B cell (primary cell): ENCODE measurements at regions not wholly inside any gene's neighbourhood (a gene's known extent, or its start where the extent isn't known, plus 50 kb on each side); places are given as distances from the start of the nearest gene placed in this dataset.

Experiments
- ATAC-seq: fragments of 200-7000 bp; cut with Tn5 transposase; one replicate; pipeline ENCODE4 v1.10.0; 2021; ENCODE audit warnings: low read depth, mild to moderate bottlenecking, moderate number of reproducible peaks, moderate library complexity
- CTCF ChIA-PET: fragments of 350-600 bp; sonication (Branson Sonifier 250); formaldehyde crosslinking; loops from one replicate; lab custom pipeline; 2021; ENCODE audit warnings: antibody characterized with exemption, inconsistent platforms; lab: Charles Lee
- POLR2A ChIA-PET: fragments of 350-600 bp; sonication (Branson Sonifier 250); formaldehyde crosslinking; loops from one replicate; lab custom pipeline; 2021; ENCODE audit warnings: antibody characterized with exemption; lab: Charles Lee
- DNase-seq: peaks from one replicate; pipeline ENCODE4 v3.0.0; 2013
- H2AFZ ChIP-seq: 2 replicates; pipeline ENCODE4 v1.6.1; 2012; ENCODE audit warnings: mild to moderate bottlenecking, low read depth, low read length; ENCODE audit not compliant: insufficient read depth, poor library complexity, severe bottlenecking
- H3K27ac ChIP-seq, 2 donors: 1 replicate in 1 of 2; 2 replicates in 1 of 2; pipeline ENCODE4 v1.5.1; 2012 to 2013; ENCODE audit warnings: low read length in 2 of 2, mild to moderate bottlenecking in 2 of 2, moderate library complexity in 1 of 2
- H3K27me3 ChIP-seq, 4 experiments: fragments of 200-600 bp in 1 of 4; sonication (generic) in 1 of 4; replicated peaks in 1 of 4; 1 replicate in 2 of 4; 2 replicates in 2 of 4; pipeline versions ENCODE4 v1.6.1 to v1.7.0; 2013 to 2016; ENCODE audit warnings: low read length in 3 of 4, mild to moderate bottlenecking in 2 of 4, mixed read lengths in 1 of 4, moderate library complexity in 1 of 4; ENCODE audit not compliant: insufficient read depth in 4 of 4, control insufficient read depth in 3 of 4; ENCODE audit errors: control extremely low read depth in 1 of 4
- H3K36me3 ChIP-seq, 2 experiments: replicated peaks in 1 of 2; 1 replicate in 1 of 2; 2 replicates in 1 of 2; pipeline versions ENCODE4 v1.6.1 to v1.7.1; 2013; ENCODE audit warnings: low read length in 1 of 2; ENCODE audit not compliant: insufficient read depth in 2 of 2, control insufficient read depth in 1 of 2; ENCODE audit errors: control extremely low read depth in 1 of 2, extremely low read depth in 1 of 2
- H3K4me1 ChIP-seq, 2 donors: fragments of 200-600 bp in 1 of 2; sonication (generic) in 1 of 2; 1 replicate in 1 of 2; 2 replicates in 1 of 2; pipeline versions ENCODE4 v1.5.1 to v1.6.1; 2013 to 2017; ENCODE audit warnings: low read length in 2 of 2; ENCODE audit not compliant: control insufficient read depth in 2 of 2, insufficient read depth in 2 of 2
- H3K4me2 ChIP-seq: replicated peaks from 2 replicates; pipeline ENCODE3; 2012; ENCODE audit warnings: mild to moderate bottlenecking, low read depth, low read length; ENCODE audit not compliant: poor library complexity, severe bottlenecking
- H3K4me3 ChIP-seq, 5 experiments: fragments of 200-600 bp in 1 of 5; sonication (generic) in 1 of 5; 1 replicate in 3 of 5; 2 replicates in 2 of 5; pipeline versions ENCODE4 v1.5.1 to v1.7.0; 2011 to 2016; ENCODE audit warnings: low read length in 4 of 5, mild to moderate bottlenecking in 4 of 5, low read depth in 2 of 5, control low read depth in 1 of 5, moderate library complexity in 1 of 5; ENCODE audit not compliant: insufficient read depth in 1 of 5; ENCODE audit errors: control extremely low read depth in 1 of 5, extremely low read depth in 1 of 5
- H3K79me2 ChIP-seq: fragments of 200-600 bp; sonication (generic); one replicate; pipeline ENCODE4 v1.6.0; 2016; ENCODE audit warnings: low read length; ENCODE audit not compliant: control insufficient read depth, insufficient read depth
- H3K9ac ChIP-seq: fragments of 200-600 bp; sonication (generic); 2 replicates; pipeline ENCODE4 v1.6.1; 2017; ENCODE audit warnings: mild to moderate bottlenecking, low read length, moderate library complexity
- H3K9me3 ChIP-seq, 3 donors: one replicate each; pipeline versions ENCODE4 v1.6.1 to v1.7.1; 2013; ENCODE audit warnings: low read length in 2 of 3; ENCODE audit not compliant: control insufficient read depth in 2 of 3, insufficient read depth in 1 of 3; ENCODE audit errors: control extremely low read depth in 1 of 3
- H4K20me1 ChIP-seq: 2 replicates; pipeline ENCODE4 v1.6.0; 2012; ENCODE audit warnings: mild to moderate bottlenecking, low read length; ENCODE audit not compliant: insufficient read depth, control insufficient read depth, poor library complexity, severe bottlenecking
- H3K27ac Mint-ChIP-seq: one replicate; pipeline ENCODE4 v1.8.0; 2021; ENCODE audit warnings: mixed read lengths
- H3K27me3 Mint-ChIP-seq: one replicate; pipeline ENCODE4 v1.8.0; 2021; ENCODE audit warnings: mixed read lengths
- H3K4me1 Mint-ChIP-seq: one replicate; pipeline ENCODE4 v1.8.0; 2021; ENCODE audit warnings: mixed read lengths
- H3K4me3 Mint-ChIP-seq: one replicate; pipeline ENCODE4 v1.8.0; 2021; ENCODE audit warnings: mixed read lengths
- H3K9me3 Mint-ChIP-seq: one replicate; pipeline ENCODE4 v1.8.0; 2022; ENCODE audit warnings: mixed read lengths; ENCODE audit not compliant: insufficient read depth
- EZH2 ChIP-seq: IDR thresholded peaks from 2 replicates; pipeline ENCODE4 v1.6.1; 2012; ENCODE audit warnings: borderline replicate concordance, low read depth, mild to moderate bottlenecking, moderate library complexity, low read length; ENCODE audit not compliant: insufficient read depth, poor library complexity, severe bottlenecking
- WGBS: methylation state at CpG from one replicate; pipeline ENCODE4 v1.1.5; 2013; ENCODE audit warnings: missing lambda C conversion rate; ENCODE audit not compliant: insufficient coverage; 5-methylcytosine and 5-hydroxymethylcytosine counted together
- intact Hi-C: fragments of 100-400 bp; cut with micrococcal nuclease; formaldehyde crosslinking; loops from one replicate; pipeline ENCODE4 v1.10.0; 2022
- TF ChIP-seq, protein P1 (sequence below): fragments of 200-600 bp; IDR thresholded peaks from one replicate; pipeline ENCODE4 v1.8.0; 2022; ENCODE audit warnings: antibody characterized with exemption, mild to moderate bottlenecking

DNA sequence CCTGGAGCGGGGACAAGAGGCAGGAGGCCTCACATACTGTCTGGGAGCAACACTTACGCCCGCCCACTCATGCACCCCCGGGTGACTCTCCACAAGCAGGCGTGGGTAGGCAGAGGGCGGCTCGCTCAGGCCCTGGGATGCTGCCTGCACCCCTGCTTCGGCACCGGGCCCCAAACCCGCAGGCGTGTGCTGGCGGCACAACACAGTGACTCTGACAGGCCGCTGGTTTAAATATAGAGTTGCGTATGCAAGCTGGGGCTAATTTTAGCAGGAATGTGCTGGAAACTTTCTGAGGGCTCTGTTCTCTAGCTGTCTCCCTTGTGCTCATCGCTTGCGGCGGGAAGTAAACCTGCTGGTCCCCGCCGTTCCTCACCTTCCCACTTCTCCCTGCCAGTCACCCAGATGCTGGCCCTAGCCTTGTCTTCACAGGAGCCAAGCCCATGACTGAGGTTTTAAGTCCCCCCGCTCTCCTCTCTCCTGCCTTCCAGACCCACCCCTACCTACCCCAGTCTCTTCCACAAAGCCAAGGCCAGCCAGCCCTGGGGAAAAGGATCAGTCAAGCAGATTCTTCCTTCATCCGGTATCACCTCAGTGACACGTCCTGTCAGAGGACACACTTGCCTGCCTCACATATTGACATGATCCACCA, 94.5 kb upstream of the FOXP4 start:
- no peaks in the 10 kb centered on the region for H3K4me1 Mint-ChIP-seq
- no peaks in the 10 kb centered on the region for H3K4me1 ChIP-seq
- no peak overlapping the region for H3K4me3 Mint-ChIP-seq
- no peak overlapping the region for H3K27ac ChIP-seq
- H3K27me3 ChIP-seq, result peaks cover 0 to 10% (median 0%) of the 10 kb centered on the region in 4 experiments
- no peaks in the 10 kb centered on the region for H3K36me3 ChIP-seq
- no peak overlapping the region for H3K4me2 ChIP-seq
- 92% methylated on average over 21 of the region's 22 CpGs for WGBS
- H3K9ac ChIP-seq, result no peak overlapping the region
- no peak for TF ChIP-seq EZH2
- DNase-seq (no peak), ATAC-seq (no peak)
- POLR2A ChIA-PET, result no interaction called here
- no peak overlapping the region for H3K4me3 ChIP-seq
- H3K27me3 Mint-ChIP-seq, result no peaks in the 10 kb centered on the region
- no peaks in the 10 kb centered on the region for H3K9me3 ChIP-seq
- no peaks in the 10 kb centered on the region for H3K9me3 Mint-ChIP-seq
- H3K27ac Mint-ChIP-seq, result no peak overlapping the region
- no peaks in the 10 kb centered on the region for H4K20me1 ChIP-seq
- CTCF ChIA-PET, result interaction anchor here (1.1 kb wide), 1 partner anchor 27 kb away, joined by 7 read pairs; no protein-coding TSS in a partner anchor
- no peak overlapping the region for H2AFZ ChIP-seq
- no peaks in the 10 kb centered on the region for H3K79me2 ChIP-seq
- intact Hi-C loops, result no loop called here

DNA sequence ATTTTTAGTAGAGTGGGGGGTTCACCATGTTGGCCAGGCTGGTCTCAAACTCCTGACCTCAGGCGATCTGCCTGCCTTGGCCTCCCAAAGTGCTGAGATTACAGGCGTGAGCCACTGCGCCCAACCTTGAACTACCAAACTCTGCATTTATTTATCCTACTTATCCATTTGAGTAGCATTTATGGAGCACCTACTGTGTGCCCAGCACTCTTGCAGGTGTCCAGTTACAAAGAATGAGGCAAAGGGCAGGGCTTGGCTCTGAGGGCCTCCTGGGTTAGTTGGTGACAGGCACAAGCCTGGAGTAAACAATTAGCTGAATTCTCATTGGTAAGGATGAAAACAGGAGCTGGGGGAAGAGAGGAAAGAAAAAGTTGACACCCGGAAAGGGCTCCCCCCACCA, 93.4 kb upstream of the FOXP4 start:
- ChIA-PET POLR2A (no interaction called here), CTCF (interaction anchor here (1.1 kb wide), 1 partner anchor 28 kb away, joined by 7 read pairs; no protein-coding TSS in a partner anchor)
- no peak overlapping the region for H2AFZ ChIP-seq
- no peaks in the 10 kb centered on the region for H3K79me2 ChIP-seq
- Mint-ChIP-seq H3K4me3 (no peak overlapping the region), H3K27me3 (no peaks in the 10 kb centered on the region), H3K4me1 (no peaks in the 10 kb centered on the region), H3K27ac (no peak overlapping the region), H3K9me3 (no peaks in the 10 kb centered on the region)
- H4K20me1 ChIP-seq, result no peaks in the 10 kb centered on the region
- H3K36me3 ChIP-seq, result no peaks in the 10 kb centered on the region
- DNase-seq (no peak), ATAC-seq (no peak)
- H3K4me3 ChIP-seq, result no peak overlapping the region
- peaks cover 0 to 15% (median 0%) of the 10 kb centered on the region in 4 experiments for H3K27me3 ChIP-seq
- H3K4me2 ChIP-seq, result no peak overlapping the region
- TF ChIP-seq, protein P1, sequence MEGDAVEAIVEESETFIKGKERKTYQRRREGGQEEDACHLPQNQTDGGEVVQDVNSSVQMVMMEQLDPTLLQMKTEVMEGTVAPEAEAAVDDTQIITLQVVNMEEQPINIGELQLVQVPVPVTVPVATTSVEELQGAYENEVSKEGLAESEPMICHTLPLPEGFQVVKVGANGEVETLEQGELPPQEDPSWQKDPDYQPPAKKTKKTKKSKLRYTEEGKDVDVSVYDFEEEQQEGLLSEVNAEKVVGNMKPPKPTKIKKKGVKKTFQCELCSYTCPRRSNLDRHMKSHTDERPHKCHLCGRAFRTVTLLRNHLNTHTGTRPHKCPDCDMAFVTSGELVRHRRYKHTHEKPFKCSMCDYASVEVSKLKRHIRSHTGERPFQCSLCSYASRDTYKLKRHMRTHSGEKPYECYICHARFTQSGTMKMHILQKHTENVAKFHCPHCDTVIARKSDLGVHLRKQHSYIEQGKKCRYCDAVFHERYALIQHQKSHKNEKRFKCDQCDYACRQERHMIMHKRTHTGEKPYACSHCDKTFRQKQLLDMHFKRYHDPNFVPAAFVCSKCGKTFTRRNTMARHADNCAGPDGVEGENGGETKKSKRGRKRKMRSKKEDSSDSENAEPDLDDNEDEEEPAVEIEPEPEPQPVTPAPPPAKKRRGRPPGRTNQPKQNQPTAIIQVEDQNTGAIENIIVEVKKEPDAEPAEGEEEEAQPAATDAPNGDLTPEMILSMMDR, result no peak
- no peak for TF ChIP-seq EZH2
- no peaks in the 10 kb centered on the region for H3K9me3 ChIP-seq
- no peaks in the 10 kb centered on the region for H3K4me1 ChIP-seq
- intact Hi-C loops, result no loop called here
- H3K9ac ChIP-seq, result no peak overlapping the region
- WGBS, result 86% methylated on average over 1 of the region's 4 CpGs
- H3K27ac ChIP-seq, result no peak overlapping the region
